Fibroblast of skin of left biceps (primary cell): ENCODE measurements at regions not wholly inside any gene's neighbourhood (a gene's known extent, or its start where the extent isn't known, plus 50 kb on each side); places are given as distances from the start of the nearest gene placed in this dataset.
"Not testable (repeated sequence)": the region's sequence is repeated elsewhere in the genome, so short reads cannot be mapped to it uniquely, and the experiment has no call there.

ENCODE experiments used
- DNase-seq, 2 experiments: peaks; one replicate each; pipeline ENCODE4 v3.0.0-alpha.2; 2013; ENCODE audit warnings: low read depth in 2 of 2

- no peak for DNase-seq
Observed at GRCh38 chr14:55807053-55807880, 227.3 kb downstream of the KTN1 start.

- DNase-seq: no peak
Observed at GRCh38 chr14:55807881-55808379, 227.9 kb downstream of the KTN1 start.

GRCh38 chr14:55813630-55814029 is 233.6 kb downstream of the KTN1 start:
- no peak for DNase-seq

- DNase-seq: no peak
Observed at GRCh38 chr14:55814064-55814463, 234.1 kb downstream of the KTN1 start.

GRCh38 chr14:55814873-55815272 is 234.9 kb downstream of the KTN1 start:
- DNase-seq: no peak

GRCh38 chr14:55816225-55816624 is 236.2 kb downstream of the KTN1 start:
- DNase-seq: no peak

- DNase-seq: no peak
Observed at GRCh38 chr14:55819610-55820304, 239.8 kb downstream of the KTN1 start.

GRCh38 chr14:55822906-55823305 is 242.9 kb downstream of the KTN1 start:
- no peak for DNase-seq

GRCh38 chr14:55832122-55832911 is 252.3 kb downstream of the KTN1 start:
- no peak for DNase-seq

- DNase-seq: no peak
Observed at GRCh38 chr14:55832974-55833373, 253.0 kb downstream of the KTN1 start.

GRCh38 chr14:55834390-55834789 is 254.4 kb downstream of the KTN1 start:
- DNase-seq: no peak

GRCh38 chr14:55835985-55836384 is 256.0 kb downstream of the KTN1 start:
- no peak for DNase-seq

- DNase-seq: no peak
Observed at GRCh38 chr14:55837467-55837866, 257.5 kb downstream of the KTN1 start.

GRCh38 chr14:55838529-55839052 is 258.6 kb downstream of the KTN1 start:
- no peak for DNase-seq

GRCh38 chr14:55839301-55839947 is 259.4 kb downstream of the KTN1 start:
- not testable (repeated sequence) for DNase-seq

GRCh38 chr14:55840821-55841220 is 260.8 kb downstream of the KTN1 start:
- DNase-seq: no peak

GRCh38 chr14:55841625-55842024 is 261.6 kb downstream of the KTN1 start:
- DNase-seq: no peak

- no peak for DNase-seq
Observed at GRCh38 chr14:55843718-55844403, 263.9 kb downstream of the KTN1 start.

- no peak for DNase-seq
Observed at GRCh38 chr14:55845963-55846825, 266.2 kb downstream of the KTN1 start.
